Superior temporal gyrus (tissue), 1 donor: ENCODE measurements at regions not wholly inside any gene's neighbourhood (a gene's known extent, or its start where the extent isn't known, plus 50 kb on each side); places are given as distances from the start of the nearest gene placed in this dataset.

Source experiments
- DNase-seq: peaks from one replicate; pipeline ENCODE4 v3.0.0-alpha.2; 2016; ENCODE audit errors: extremely low spot score

DNA sequence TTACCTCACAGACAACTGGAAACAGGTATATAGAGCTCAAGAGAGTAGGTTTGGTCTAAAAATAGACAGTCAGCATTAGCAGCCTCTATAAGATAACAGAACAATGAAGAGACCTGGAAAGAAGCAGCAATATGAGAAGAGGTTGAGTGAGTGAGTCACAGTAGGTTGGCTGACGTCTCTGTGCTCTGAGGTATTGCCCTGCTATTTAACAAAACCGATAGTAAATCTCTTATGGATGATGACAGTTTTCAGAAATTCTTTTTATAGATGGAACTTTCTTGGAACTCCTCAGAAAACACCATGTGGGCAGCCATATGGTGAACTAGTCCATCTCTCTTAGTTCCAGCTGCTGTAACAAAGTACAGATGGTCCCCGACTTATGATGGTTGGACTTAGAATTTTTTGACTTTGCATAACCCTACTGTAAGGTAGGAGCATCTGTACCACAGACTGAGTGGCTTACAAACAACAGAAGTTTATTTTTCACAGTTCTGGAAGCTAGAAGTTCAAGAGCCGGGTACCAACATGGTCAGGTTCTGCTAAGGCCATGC lies 123.5 kb downstream of the MBD2 start:
- peak; percentile 29 for DNase-seq

DNA sequence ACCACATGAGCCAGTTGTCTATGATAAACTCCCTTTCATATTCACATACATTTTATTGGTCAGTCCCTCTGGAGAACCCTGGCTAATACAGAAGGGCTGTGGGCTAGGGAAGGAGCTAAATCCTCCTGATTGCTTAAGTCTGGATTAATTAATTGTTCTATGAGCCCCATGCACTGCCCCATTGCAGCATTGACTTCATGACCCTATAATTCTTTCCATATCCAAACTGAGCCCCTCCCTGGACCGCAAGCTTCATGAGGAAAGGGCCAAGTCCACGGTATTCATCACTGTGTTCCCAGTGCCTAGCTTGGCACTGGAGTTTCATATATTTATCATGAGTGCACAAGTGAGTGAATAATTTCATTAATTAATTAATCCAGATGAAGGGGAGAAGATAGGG lies 124.0 kb downstream of the MBD2 start:
- no peak for DNase-seq

DNA sequence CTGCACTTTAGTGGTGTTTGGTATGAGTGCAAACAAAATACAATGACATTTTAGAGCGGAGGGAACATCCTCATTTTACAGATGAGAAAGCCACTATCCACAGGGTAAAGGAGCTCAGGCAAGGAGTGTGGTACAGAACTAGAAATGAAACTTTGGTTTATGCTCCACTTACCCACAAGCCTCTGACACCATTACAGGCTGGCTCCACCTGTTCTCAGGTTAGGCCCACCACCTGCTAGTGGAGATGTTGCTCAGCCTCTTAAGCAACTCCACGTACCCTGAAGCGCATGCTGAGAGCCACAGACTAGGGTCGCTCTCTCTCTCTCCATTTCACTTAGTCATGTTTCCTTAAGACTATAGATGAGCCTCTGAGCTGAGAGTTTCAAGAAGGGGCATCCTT lies 130.0 kb downstream of the MBD2 start:
- no peak for DNase-seq

GRCh38 chr18:54090856-54091255 lies 133.6 kb downstream of the MBD2 start:
- DNase-seq, result no peak

DNA sequence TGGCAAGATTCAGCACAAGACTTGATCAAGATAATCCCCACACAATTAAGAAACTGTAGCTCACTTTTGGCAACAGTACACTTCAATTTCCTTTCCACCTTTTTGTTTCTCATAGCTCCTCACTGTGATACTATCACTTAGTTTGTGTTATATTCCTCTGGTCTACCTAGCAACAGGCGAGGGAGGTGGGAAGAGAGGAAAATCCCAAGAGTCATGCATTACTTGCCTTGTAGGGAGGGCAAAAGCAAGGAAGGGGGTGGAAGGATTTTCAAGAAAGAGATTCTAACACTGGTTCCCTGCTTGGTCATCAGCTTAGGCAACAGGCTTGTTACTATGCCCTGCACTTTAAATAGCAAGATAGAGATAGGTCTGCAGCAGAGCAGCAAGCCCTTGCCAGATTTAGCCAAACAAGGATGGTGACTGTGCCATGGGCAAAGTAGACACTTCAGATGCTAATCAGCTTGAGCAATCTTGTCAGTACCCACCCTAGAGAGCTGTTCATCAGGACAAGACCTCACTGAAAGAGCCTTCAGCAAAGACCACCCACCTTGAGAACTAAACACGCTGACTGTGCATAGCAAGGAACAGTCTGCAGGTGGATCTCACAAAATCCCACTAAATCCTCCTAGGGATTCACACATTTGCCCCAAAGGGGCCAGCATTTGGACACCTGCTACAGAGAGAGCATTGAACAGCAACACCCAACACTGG lies 134.6 kb downstream of the MBD2 start:
- no peak for DNase-seq

- DNase-seq, result no peak
Measured at GRCh38 chr18:54086863-54087262, 137.6 kb downstream of the MBD2 start.

DNA sequence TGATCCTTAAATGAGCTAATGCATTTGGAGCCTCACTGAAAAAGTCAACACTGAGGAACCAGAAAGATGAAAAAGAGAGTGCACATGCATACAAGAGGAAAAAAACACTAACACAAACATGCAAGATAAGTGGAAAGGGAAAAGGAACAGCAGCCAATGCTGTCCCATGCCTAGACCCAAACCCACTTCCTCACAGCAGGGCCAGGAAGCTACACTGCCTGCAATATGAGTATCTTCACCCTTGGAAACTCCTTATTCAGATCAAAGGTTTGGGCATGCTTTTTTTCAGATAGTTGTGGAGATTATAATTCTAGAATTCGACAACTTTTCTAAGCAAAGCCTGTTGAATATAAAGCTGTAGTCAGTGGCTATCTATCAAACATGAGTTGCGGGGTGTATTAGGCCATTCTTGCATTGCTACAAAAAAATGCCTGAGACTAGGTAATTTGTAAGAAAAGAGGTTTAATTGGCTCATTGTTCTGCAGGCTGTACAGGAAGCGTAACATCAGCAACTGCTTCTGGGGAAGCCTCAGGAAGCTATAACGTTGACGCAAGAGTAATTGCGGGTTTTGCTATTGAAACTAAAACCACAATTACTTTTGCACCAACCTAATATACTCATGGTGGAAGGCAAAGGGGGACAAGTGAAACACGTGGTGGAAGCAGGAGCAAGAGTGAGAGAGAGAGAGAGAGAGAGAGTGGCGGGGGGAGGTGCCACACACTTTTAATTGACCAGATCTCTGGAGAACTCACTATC lies 138.2 kb downstream of the MBD2 start:
- DNase-seq, result no peak

GRCh38 chr18:54080858-54081257 lies 143.6 kb downstream of the MBD2 start:
- DNase-seq, result no peak

- DNase-seq, result no peak
Measured at GRCh38 chr18:54076166-54076565, 148.3 kb downstream of the MBD2 start.

- no peak for DNase-seq
Measured at GRCh38 chr18:54075689-54076088, 148.8 kb downstream of the MBD2 start.

- DNase-seq, result no peak
Measured at GRCh38 chr18:54069729-54070128, 154.7 kb downstream of the MBD2 start.

DNA sequence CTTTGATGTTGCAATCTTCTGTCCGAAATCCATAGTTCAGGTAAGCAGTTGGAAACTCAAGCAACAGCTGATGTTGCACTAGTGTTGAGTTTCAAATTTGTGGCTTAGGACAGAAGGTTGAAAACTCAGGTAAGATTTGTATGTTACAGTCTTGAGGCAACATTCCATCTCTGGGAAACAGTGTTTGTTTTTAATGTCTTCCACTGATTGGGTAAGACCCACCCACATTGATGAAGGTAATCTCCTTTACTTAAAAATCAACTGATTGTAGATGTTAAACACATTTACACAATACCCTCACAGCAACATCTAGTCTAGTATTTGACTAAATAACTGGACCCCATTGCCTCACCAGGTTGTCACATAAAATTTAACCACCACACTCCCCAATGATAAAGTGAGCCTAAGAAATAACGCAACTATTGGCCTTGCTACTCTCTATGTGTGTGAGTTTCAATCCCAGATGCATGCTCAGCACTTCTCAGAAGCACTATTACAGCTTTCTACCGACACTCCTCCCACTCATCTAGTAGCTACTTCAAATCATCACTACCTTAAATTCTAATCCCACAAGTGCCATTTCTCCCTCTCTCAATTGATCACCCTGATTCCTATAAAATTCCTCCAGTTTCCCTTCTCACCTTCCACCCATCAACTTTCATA lies 164.0 kb downstream of the MBD2 start:
- DNase-seq, result no peak

- no peak for DNase-seq
Measured at GRCh38 chr18:54052732-54053429, 171.6 kb downstream of the MBD2 start.

- DNase-seq, result no peak
Measured at GRCh38 chr18:54052259-54052658, 172.2 kb downstream of the MBD2 start.

DNA sequence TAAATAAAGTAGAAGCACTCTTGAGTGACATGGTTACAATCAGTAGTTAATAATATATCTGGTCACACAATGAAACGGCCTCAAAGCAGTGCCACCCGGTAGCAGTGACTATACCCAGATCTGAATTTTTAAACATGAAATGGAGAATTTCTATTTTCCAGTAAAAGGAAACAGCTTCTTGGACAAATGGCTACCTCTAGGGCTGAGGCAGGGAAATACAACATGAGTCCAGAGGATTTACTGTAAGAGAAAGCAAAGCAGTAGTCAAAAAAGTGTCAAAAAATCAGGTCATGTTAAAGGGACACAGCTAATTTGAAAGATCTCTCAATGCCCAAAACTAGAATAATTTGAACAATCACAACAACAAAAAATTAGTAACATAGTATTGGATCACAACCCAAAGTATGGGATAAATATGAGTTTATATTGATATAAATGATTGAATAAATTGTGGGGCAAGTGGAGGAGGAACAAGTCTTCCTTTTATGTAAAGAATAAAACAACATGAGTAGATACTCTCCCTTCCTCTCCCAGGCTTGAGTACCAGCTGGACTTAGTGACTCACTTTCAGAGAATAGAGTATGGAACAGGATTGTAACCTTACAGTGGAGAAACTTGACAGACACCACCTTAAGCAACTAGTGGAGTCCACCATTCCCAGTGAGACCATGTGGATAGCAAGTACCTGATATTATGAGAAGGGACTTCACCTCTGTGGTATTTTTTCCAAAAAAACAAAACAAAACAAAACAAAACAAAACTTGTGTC lies 180.8 kb downstream of the MBD2 start:
- no peak for DNase-seq

DNA sequence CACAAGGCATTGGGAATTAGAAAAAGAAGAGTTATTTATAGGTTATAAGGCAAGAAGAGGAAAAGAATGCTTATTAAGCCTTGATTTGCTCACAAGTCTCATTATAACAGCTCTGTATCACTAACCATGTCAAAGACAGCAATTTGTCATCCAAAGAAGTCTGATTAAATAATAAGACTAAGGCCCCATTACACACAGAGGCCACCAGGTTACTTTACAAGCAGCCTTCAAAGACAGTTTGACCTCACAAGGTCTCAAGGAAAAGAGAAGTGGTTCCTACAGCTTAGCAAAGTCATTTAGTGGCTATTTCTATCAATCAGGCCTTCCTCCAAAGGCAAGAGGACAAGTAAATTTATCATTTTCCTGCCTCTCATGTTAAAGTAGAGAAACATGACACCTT lies 188.5 kb downstream of the MBD2 start:
- DNase-seq, result no peak

GRCh38 chr18:54033052-54033451 lies 191.4 kb downstream of the MBD2 start:
- no peak for DNase-seq

DNA sequence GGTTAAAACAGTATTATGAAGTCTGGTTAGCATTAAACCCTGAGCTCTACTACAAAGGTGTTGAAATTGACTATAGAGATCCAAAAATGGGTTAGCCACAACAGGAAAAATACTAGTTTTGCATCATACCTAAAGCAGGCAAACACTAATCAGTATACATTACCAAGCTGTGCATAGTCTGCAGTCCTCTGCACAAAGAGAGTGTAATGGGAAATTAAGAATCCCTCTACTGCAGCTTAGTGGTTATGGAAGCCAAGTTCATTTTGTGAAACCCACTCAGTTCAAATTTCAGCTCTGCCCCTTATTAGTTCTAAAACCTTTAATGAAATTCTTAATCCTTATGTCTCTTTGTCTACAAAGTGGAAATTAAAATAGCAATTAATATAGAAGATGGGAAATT lies 192.1 kb downstream of the MBD2 start:
- DNase-seq, result no peak

GRCh38 chr18:54031243-54031642 lies 193.2 kb downstream of the MBD2 start:
- DNase-seq, result no peak

GRCh38 chr18:54030434-54030833 lies 194.0 kb downstream of the MBD2 start:
- no peak for DNase-seq

DNA sequence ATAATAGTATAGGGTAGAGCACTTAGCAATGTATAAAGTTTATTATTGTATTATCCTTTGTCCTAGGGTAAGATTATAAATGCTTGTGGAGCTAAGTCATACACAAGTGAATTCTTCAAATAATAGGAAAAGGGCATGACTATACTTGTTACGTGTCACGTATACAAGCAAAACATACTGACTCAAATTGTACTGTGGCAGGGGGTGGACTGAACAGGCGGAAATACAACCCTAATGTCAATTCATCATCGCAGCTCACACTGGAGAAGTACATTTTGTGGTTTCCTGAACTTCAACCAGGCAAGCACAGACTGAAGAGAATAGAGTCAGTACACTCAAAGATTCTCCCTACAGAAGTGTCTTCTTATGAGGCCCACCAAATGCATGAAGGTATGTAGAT lies 201.0 kb downstream of the MBD2 start:
- no peak for DNase-seq
